ENCODE measurements at regions not wholly inside any gene's neighbourhood (a gene's known extent, or its start where the extent isn't known, plus 50 kb on each side); places are given as distances from the start of the nearest gene placed in this dataset.

- TF ChIP-seq CTCF (IDR thresholded peaks at IDR 0.05) (no peak), POLR2A (IDR thresholded peaks at IDR 0.05) (no peak)
Measured at GRCh38 chr4:180341926-180342325, 1901.3 kb upstream of the TENM3 start.
